ENCODE measurements at regions not wholly inside any gene's neighbourhood (a gene's known extent, or its start where the extent isn't known, plus 50 kb on each side); places are given as distances from the start of the nearest gene placed in this dataset.
"Not testable (repeated sequence)": the region's sequence is repeated elsewhere in the genome, so short reads cannot be mapped to it uniquely, and the experiment has no call there.

DNA sequence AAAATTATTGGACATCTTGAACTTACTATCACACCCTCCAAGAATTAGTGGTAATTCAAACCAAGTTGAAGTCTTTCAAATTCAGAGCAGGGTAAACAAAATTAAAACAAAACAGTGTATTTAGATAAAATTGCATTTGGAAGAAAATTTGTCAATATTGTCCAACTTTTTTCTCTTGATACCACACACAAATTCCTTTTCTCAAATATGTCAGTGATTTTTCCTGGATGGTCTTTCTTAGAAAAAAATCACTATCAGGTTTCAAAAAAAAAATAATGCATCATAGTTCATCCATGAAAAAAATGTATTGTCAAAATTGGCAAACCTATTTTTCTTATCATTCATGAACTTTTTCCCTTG, 667.1 kb downstream of the TENT5A start:
- no peak for DNase-seq
- no peaks in the 10 kb centered on the region for H3K36me3 Mint-ChIP-seq (ENCODE audit: low read depth)
- H3K4me3 Mint-ChIP-seq: no peak overlapping the region
- no peak overlapping the region for H3K27ac Mint-ChIP-seq
- H3K27me3 Mint-ChIP-seq: no peaks in the 10 kb centered on the region
- intact Hi-C loops (cut with micrococcal nuclease): no loop called here
- H3K4me1 Mint-ChIP-seq: no peaks in the 10 kb centered on the region
- no peaks in the 10 kb centered on the region for H3K9me3 Mint-ChIP-seq

DNA sequence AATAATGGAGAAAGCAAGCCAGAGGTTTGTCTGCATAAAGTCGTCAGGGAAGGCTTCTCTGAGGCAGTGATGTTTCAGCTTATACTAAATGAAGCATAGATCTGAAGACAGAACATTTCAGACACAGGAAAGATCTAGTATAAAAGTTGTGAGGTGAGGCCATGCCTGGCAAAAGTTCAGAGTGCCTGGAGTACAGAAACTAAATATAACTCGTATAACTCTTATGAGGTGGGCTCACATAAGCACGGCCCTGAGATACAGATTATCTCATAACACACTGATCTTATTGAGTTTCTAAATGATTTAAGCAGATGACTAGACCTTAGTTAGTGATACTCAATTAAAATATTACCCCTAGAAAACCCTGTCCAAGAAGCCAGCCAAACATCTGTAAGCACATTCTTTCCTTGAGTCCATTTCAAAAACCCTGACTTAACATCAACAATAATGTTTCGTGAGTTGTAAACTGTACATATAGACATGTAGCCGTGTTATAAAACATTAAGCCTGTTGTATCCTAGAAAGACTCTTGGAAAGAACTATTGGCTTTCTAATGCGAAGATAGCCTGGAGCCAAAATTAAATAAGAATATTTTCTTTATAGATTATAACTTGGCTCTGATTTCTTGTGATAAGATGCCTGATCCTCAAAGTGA, 667.6 kb downstream of the TENT5A start:
- intact Hi-C loops (cut with micrococcal nuclease): no loop called here
- Mint-ChIP-seq H3K27me3 (no peaks in the 10 kb centered on the region), H3K27ac (no peak overlapping the region), H3K4me3 (no peak overlapping the region), H3K4me1 (no peaks in the 10 kb centered on the region), H3K9me3 (no peaks in the 10 kb centered on the region), H3K36me3 (ENCODE audit: low read depth) (no peaks in the 10 kb centered on the region)
- no peak for DNase-seq

DNA sequence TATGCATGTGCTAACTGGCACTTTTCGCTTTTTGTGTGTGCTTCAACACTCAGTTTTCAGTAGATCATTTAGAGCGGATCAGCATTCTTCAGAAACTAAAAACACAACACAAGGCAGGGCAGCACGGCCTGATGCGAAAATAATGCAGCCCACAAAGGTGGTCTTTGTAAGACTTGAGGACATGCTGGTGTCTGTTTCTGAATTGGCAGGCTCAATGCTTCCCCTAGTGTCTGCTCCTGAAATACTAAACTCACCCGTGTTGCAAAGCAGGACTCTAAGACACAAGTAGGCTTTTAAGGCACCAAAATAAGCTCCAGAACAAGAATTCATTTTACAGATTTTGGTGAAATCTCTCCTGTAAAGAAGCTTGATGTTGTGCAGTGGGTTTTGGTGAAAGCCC, 676.5 kb downstream of the TENT5A start:
- Mint-ChIP-seq H3K27ac (no peak overlapping the region), H3K27me3 (no peaks in the 10 kb centered on the region), H3K36me3 (ENCODE audit: low read depth) (no peaks in the 10 kb centered on the region), H3K4me1 (no peaks in the 10 kb centered on the region), H3K9me3 (no peaks in the 10 kb centered on the region), H3K4me3 (no peak overlapping the region)
- no peak for DNase-seq
- intact Hi-C loops (cut with micrococcal nuclease): no loop called here

DNA sequence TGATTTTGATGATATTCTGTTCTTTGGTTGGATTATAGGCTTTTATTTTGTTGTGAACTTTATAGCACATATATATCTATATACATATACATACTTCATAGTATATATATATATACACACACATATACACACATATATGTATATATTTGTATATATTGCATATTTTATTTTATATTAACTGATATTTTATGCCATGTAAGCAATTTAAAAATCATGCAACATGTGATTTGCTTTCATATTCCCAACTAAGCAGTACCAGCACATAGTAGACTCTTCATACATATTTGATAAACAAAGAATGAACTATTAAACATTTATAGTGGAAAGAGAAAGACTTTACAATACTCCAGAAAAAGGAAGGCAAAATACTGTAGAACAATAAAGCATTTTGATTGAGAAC, 679.2 kb downstream of the TENT5A start:
- no peaks in the 10 kb centered on the region for H3K9me3 Mint-ChIP-seq
- H3K27ac Mint-ChIP-seq: no peak overlapping the region
- DNase-seq: no peak
- H3K36me3 Mint-ChIP-seq (ENCODE audit: low read depth): no peaks in the 10 kb centered on the region
- intact Hi-C loops (cut with micrococcal nuclease): no loop called here
- H3K27me3 Mint-ChIP-seq: no peaks in the 10 kb centered on the region
- H3K4me3 Mint-ChIP-seq: no peak overlapping the region
- no peaks in the 10 kb centered on the region for H3K4me1 Mint-ChIP-seq

DNA sequence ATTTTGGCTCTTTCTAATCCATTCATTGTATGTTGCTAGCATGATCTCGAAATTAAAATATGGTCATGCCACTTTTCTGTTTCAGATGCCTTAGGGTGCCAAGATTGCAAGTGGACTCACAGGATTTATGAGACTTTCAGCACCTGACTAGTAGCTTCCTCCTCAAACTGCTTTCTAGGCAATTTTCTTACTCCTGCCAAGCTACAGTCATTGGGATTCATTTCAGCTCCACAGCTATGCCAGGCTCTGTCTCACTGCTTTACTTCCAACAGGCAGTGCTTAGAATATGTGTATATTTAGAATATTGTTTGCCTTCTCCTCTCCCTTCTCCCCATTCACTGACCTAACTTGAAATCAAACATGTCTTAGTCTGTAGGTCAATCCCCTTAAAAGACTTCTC, 681.4 kb downstream of the TENT5A start:
- intact Hi-C loops (cut with micrococcal nuclease): no loop called here
- no peaks in the 10 kb centered on the region for H3K9me3 Mint-ChIP-seq
- H3K27ac Mint-ChIP-seq: no peak overlapping the region
- H3K27me3 Mint-ChIP-seq: no peaks in the 10 kb centered on the region
- no peak overlapping the region for H3K4me3 Mint-ChIP-seq
- H3K36me3 Mint-ChIP-seq (ENCODE audit: low read depth): no peaks in the 10 kb centered on the region
- no peaks in the 10 kb centered on the region for H3K4me1 Mint-ChIP-seq
- DNase-seq: no peak

DNA sequence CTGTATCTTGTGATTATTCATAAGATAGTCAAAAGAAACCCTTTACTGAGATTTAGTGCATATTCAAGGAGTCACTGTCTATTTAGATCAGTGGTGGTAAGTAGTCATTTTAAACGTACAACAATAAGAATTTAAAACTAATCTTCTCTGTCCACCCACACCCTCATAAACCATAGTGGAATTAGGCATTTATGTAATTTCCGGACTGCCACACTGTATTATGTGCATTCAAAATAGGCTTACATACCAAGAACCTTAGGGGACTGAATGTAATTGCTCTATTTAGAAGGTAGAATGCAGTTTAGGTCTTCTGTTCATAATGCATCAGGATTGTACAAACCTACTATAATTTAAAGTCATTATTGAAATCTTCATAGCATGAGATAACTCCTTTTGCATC, 685.4 kb downstream of the TENT5A start:
- Mint-ChIP-seq H3K36me3 (ENCODE audit: low read depth) (no peaks in the 10 kb centered on the region), H3K4me1 (no peaks in the 10 kb centered on the region), H3K27ac (no peak overlapping the region), H3K4me3 (no peak overlapping the region), H3K27me3 (no peaks in the 10 kb centered on the region), H3K9me3 (no peaks in the 10 kb centered on the region)
- intact Hi-C loops (cut with micrococcal nuclease): no loop called here
- no peak for DNase-seq

DNA sequence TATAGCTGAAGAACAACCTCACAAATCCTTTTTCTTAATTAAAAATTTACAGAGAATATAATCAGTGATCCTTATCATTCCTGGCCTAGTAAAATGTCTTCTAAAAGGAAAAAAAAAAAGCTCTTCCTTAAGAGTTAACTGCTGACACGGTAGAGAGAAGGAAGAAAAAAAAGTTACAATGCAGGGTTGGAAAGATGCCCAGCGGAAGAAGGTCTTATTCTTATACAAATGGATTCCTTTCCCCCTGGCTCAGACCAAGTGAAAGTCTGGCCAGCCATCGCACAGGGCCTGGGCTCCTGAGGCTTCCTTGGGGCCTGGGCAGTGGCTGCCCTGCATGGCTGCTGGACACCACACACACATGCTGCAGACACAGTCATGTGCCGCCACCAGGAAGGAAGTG, 688.6 kb downstream of the TENT5A start:
- Mint-ChIP-seq H3K4me1 (no peaks in the 10 kb centered on the region), H3K27ac (no peak overlapping the region), H3K4me3 (no peak overlapping the region), H3K27me3 (no peaks in the 10 kb centered on the region), H3K9me3 (no peaks in the 10 kb centered on the region), H3K36me3 (ENCODE audit: low read depth) (no peaks in the 10 kb centered on the region)
- no peak for DNase-seq
- intact Hi-C loops (cut with micrococcal nuclease): no loop called here

DNA sequence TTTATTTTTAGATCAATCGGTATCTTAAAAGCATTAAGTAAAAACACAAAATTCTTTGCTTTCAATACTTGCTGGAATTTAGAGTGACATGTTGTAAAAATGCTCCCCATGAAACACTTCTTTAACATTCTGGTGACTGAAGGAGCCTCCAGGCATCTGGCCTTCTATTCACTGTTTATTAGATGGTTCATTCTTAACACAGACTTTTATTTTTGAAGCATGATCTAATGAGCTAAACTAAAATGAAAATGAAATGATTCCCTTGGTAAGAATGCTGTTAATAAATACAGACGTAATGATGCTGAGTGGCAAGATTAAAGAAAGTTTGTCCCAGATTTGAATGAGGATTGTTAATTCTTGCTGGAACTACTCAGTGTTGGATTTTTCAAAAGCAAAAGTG, 698.4 kb downstream of the TENT5A start:
- no peak for DNase-seq
- no peaks in the 10 kb centered on the region for H3K36me3 Mint-ChIP-seq (ENCODE audit: low read depth)
- no peak overlapping the region for H3K27ac Mint-ChIP-seq
- intact Hi-C loops (cut with micrococcal nuclease): no loop called here
- no peaks in the 10 kb centered on the region for H3K4me1 Mint-ChIP-seq
- no peak overlapping the region for H3K4me3 Mint-ChIP-seq
- no peaks in the 10 kb centered on the region for H3K27me3 Mint-ChIP-seq
- H3K9me3 Mint-ChIP-seq: no peaks in the 10 kb centered on the region

DNA sequence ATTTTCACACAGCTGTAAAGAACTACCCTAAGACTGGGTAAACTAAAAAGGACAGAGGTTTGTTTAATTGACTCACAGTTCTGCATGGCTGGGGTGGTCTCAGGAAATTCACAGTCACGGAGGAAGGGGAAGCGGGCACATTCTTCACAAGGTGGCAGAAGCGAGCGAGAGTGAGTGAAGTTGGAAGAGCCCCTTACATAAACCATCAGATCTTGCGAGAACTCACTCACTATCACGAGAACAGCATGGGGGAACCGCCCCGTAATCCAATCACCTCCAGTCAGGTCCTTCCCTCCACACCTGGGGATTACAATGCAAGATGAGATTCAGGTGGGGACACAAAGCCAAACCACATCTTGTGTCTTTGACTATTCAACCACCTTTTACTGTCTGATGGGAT, 700.5 kb downstream of the TENT5A start:
- no peak for DNase-seq
- H3K9me3 Mint-ChIP-seq: no peaks in the 10 kb centered on the region
- intact Hi-C loops (cut with micrococcal nuclease): no loop called here
- H3K27me3 Mint-ChIP-seq: no peaks in the 10 kb centered on the region
- no peak overlapping the region for H3K27ac Mint-ChIP-seq
- H3K4me3 Mint-ChIP-seq: no peak overlapping the region
- no peaks in the 10 kb centered on the region for H3K36me3 Mint-ChIP-seq (ENCODE audit: low read depth)
- H3K4me1 Mint-ChIP-seq: no peaks in the 10 kb centered on the region

DNA sequence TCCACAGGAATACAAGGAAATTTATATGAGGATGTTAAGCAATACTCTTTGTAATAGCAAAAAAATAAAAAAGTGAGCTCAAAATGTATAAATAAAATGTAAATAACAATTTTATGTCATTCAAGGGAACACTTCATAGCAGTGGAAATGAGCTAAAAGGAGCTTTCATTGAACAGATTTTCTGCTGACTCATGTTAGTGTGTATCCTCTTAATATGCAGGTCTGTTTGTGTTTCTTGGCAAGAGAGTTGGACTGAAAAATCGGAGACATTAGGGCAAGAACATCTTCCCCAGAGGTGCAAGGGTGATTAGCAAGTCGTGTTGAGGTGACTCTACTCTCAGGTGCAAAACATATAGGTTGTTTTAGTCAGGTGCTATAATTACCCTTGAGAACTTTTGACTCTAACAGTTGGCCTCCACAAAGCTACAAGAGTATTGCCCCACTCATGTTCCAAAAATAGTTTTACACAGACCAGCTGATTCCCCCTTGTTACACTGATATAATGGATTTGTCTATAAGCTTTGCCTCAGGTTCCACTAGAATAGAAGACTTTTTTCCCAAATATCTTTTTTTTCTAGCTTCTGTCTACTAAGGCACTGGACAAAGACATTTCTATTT, 702.9 kb downstream of the TENT5A start:
- no peaks in the 10 kb centered on the region for H3K9me3 Mint-ChIP-seq
- no peak overlapping the region for H3K27ac Mint-ChIP-seq
- no peaks in the 10 kb centered on the region for H3K4me1 Mint-ChIP-seq
- H3K27me3 Mint-ChIP-seq: no peaks in the 10 kb centered on the region
- intact Hi-C loops (cut with micrococcal nuclease): no loop called here
- no peak overlapping the region for H3K4me3 Mint-ChIP-seq
- DNase-seq: no peak
- H3K36me3 Mint-ChIP-seq (ENCODE audit: low read depth): no peaks in the 10 kb centered on the region

DNA sequence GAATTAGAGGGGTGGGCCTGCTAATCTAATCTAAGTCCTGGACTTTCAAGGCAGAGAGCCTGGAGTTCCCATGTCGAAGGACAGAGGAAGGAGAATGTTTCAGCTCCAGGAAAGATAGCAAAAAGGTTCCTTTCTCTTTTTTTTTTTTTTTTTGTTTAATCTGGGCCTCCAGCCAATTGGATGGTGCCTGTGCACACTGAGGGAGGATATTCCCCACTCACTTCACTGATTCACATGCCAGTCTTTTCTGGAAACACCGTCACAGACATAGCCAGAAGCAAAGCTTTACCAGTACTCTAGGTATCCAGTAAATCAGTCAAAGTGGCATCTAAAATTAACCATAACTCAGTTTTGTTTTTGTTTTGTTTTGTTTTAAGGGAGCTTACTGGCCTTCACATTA, 721.1 kb downstream of the TENT5A start:
- H3K27me3 Mint-ChIP-seq: no peaks in the 10 kb centered on the region
- H3K4me3 Mint-ChIP-seq: no peak overlapping the region
- intact Hi-C loops (cut with micrococcal nuclease): no loop called here
- no peak overlapping the region for H3K27ac Mint-ChIP-seq
- no peaks in the 10 kb centered on the region for H3K4me1 Mint-ChIP-seq
- H3K9me3 Mint-ChIP-seq: no peaks in the 10 kb centered on the region
- DNase-seq: no peak
- no peaks in the 10 kb centered on the region for H3K36me3 Mint-ChIP-seq (ENCODE audit: low read depth)

DNA sequence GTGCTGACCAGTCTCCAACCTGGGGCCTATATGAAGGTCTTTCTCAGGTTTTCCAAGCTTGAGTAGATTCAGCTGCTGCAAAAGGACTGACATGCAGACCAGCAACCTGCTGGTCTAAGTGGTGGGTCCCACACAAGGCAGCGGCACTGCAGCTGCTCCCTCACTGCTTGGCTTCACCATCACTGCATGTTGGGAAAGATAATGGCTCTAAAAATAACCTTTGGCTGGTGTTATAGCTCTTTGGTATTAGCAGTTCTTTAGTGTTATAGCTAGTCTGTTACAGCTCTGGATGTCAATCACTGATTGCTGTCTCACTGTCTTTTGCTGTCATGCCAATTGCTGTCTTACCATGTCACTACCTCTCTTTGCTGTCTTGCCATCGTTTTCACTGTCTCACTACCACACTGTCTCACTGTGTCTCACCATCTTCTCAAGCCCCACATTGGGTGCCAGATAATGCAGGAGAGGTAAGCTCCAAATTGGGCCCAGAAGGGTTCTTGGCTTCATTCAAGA, 726.4 kb downstream of the TENT5A start:
- no peaks in the 10 kb centered on the region for H3K27me3 Mint-ChIP-seq
- no peak overlapping the region for H3K27ac Mint-ChIP-seq
- no peaks in the 10 kb centered on the region for H3K4me1 Mint-ChIP-seq
- H3K4me3 Mint-ChIP-seq: no peak overlapping the region
- H3K36me3 Mint-ChIP-seq (ENCODE audit: low read depth): no peaks in the 10 kb centered on the region
- intact Hi-C loops (cut with micrococcal nuclease): no loop called here
- DNase-seq: no peak
- H3K9me3 Mint-ChIP-seq: no peaks in the 10 kb centered on the region

DNA sequence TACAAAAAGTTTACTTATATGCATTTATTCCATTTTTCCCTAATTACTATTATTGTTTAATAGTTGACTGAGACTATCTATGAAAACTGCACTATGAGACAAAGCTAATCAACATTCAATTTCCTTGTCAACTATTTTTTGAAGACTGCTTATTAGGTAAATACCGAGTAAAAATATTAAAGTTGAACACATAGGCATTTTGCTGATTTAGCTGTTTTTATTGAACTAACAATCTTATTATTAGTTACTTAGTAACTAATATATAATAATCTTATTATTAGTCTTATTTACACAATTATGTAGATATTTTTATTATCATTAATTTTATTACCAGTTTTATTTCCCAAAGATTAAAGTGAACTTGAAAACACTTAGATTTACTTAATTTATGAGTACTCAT, 728.8 kb downstream of the TENT5A start:
- no peak overlapping the region for H3K27ac Mint-ChIP-seq
- H3K4me1 Mint-ChIP-seq: no peaks in the 10 kb centered on the region
- no peak overlapping the region for H3K4me3 Mint-ChIP-seq
- no peak for DNase-seq
- H3K36me3 Mint-ChIP-seq (ENCODE audit: low read depth): no peaks in the 10 kb centered on the region
- intact Hi-C loops (cut with micrococcal nuclease): no loop called here
- no peaks in the 10 kb centered on the region for H3K27me3 Mint-ChIP-seq
- H3K9me3 Mint-ChIP-seq: no peaks in the 10 kb centered on the region

DNA sequence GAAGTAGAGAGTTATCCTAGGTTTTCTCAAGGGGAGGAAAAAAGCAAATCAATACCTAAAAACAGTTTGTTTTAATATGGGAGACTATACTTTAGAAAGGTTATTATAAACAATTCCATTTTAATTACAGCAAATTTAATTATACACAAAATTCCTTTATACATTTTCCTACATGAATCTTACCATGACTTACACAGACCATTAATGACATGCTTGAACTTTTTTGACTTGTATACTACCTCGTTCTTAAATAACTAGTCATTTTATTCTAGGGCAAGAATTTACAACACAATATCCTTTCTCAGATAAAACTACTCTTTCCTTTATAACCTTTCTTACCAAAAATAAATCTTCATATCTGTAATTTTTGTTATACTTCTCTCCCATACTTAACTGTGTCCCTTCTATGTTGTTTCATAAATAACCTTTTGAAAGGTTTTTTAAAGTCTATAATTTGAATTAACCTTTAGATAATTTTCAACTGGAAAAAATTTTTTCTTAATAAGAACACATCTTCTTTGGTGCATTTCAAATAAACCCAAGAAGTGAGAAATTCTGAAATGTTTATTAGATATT, 729.4 kb downstream of the TENT5A start:
- no peaks in the 10 kb centered on the region for H3K36me3 Mint-ChIP-seq (ENCODE audit: low read depth)
- H3K27ac Mint-ChIP-seq: no peak overlapping the region
- intact Hi-C loops (cut with micrococcal nuclease): no loop called here
- H3K27me3 Mint-ChIP-seq: no peaks in the 10 kb centered on the region
- DNase-seq: no peak
- no peaks in the 10 kb centered on the region for H3K9me3 Mint-ChIP-seq
- H3K4me1 Mint-ChIP-seq: no peaks in the 10 kb centered on the region
- H3K4me3 Mint-ChIP-seq: no peak overlapping the region

DNA sequence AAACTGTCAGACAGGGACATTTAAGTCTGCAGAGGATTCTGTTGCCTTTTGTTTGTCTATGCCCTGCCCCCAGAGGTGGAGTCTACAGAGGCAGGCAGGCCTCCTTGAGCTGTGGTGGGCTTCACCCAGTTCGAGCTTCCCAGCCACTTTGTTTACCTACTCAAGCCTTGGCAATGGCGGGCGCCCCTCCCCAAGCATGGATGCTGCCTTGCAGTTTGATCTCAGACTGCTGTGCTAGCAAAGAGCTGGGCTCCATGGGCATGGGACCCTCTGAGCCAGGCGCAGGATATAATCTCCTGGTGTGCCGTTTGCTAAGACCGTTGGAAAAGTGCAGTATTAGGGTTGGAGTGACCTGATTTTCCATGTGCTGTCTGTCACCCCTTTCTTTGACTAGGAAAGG, 734.9 kb downstream of the TENT5A start:
- H3K27me3 Mint-ChIP-seq; H3K4me3 Mint-ChIP-seq; intact Hi-C loops (cut with micrococcal nuclease); H3K4me1 Mint-ChIP-seq; DNase-seq; H3K27ac Mint-ChIP-seq; H3K9me3 Mint-ChIP-seq; H3K36me3 Mint-ChIP-seq (ENCODE audit: low read depth): not testable (repeated sequence)

Measured in activated CD4-positive, alpha-beta T cell treated with anti-CD3 and anti-CD28 coated beads, Interleukin-2, amount 10 ng/mL, durations not matched to agents 24 days and 14 days (primary cell).